Left lung (tissue), 4 donors: ENCODE measurements at regions not wholly inside any gene's neighbourhood (a gene's known extent, or its start where the extent isn't known, plus 50 kb on each side); places are given as distances from the start of the nearest gene placed in this dataset.

ENCODE experiments used
- ATAC-seq: fragments of 200-7000 bp; cut with Tn5 transposase; one replicate; pipeline ENCODE4 v1.9.1; 2020; ENCODE audit warnings: moderate library complexity
- DNase-seq, 4 donors: peaks; one replicate each; pipeline ENCODE4 v3.0.0-alpha.2; 2013 to 2020
- H3K27ac ChIP-seq, 2 donors: fragments of 200-600 bp; sonication (generic) in 1 of 2; one replicate each; pipeline versions ENCODE4 v1.5.0 to v1.8.0; 2020 to 2021
- H3K27me3 ChIP-seq, 2 donors: fragments of 200-600 bp; sonication (generic) in 1 of 2; one replicate each; pipeline versions ENCODE4 v1.5.0 to v1.8.0; 2020 to 2021
- H3K36me3 ChIP-seq, 2 donors: fragments of 200-600 bp; sonication (generic) in 1 of 2; one replicate each; pipeline versions ENCODE4 v1.5.0 to v1.8.0; 2020 to 2021
- H3K4me1 ChIP-seq, 2 donors: fragments of 200-600 bp; one replicate each; pipeline ENCODE4 v1.8.0; 2021
- H3K4me3 ChIP-seq, 2 donors: fragments of 200-600 bp; sonication (generic) in 1 of 2; one replicate each; pipeline versions ENCODE4 v1.5.0 to v1.8.0; 2020 to 2021; ENCODE audit warnings: mild to moderate bottlenecking in 1 of 2
- H3K9me3 ChIP-seq, 2 donors: fragments of 200-600 bp; sonication (generic) in 1 of 2; one replicate each; pipeline versions ENCODE4 v1.5.0 to v1.8.0; 2020 to 2021
- intact Hi-C, 2 donors: fragments of 100-400 bp; cut with DNase I; formaldehyde crosslinking; loops; one replicate each; pipeline versions ENCODE4 v1.11.2 to v1.14.2; 2022
- TF ChIP-seq, protein P1 (sequence below), 2 donors: fragments of 200-600 bp; sonication (generic) in 1 of 2; IDR thresholded peaks; one replicate each; pipeline versions ENCODE4 v1.5.0 to v1.8.0; 2021; ENCODE audit warnings: antibody characterized with exemption in 2 of 2
- donor health status: DM: no; HTN: yes; CAD: no.
- donor health status: DM: no; HTN: no; CAD: no.

DNA sequence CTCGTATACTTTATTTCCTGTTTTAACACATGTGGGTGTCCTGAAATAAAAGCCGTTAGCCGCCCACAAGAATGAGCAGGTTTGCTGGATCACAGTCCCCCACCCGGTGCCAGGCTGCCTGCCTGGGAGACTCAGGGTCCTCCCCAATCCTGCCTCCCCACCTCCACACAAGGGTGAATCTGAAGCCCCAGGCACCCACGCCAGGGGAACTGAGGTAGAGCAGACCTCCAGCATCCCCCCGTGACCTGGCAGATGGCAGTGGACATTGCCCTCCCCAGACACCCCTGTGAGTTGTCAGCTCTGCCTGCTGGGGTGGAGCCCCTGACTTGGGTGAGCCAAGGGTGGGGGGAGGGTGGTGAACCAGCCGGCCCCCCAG lies 114.8 kb downstream of the METRNL start:
- H3K9me3 ChIP-seq: no peaks in the 10 kb centered on the region
- H3K36me3 ChIP-seq: no peaks in the 10 kb centered on the region
- no peak overlapping the region for H3K27ac ChIP-seq
- intact Hi-C loops: no loop called here
- TF ChIP-seq, protein P1, sequence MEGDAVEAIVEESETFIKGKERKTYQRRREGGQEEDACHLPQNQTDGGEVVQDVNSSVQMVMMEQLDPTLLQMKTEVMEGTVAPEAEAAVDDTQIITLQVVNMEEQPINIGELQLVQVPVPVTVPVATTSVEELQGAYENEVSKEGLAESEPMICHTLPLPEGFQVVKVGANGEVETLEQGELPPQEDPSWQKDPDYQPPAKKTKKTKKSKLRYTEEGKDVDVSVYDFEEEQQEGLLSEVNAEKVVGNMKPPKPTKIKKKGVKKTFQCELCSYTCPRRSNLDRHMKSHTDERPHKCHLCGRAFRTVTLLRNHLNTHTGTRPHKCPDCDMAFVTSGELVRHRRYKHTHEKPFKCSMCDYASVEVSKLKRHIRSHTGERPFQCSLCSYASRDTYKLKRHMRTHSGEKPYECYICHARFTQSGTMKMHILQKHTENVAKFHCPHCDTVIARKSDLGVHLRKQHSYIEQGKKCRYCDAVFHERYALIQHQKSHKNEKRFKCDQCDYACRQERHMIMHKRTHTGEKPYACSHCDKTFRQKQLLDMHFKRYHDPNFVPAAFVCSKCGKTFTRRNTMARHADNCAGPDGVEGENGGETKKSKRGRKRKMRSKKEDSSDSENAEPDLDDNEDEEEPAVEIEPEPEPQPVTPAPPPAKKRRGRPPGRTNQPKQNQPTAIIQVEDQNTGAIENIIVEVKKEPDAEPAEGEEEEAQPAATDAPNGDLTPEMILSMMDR (IDR thresholded peaks at IDR 0.05): no peak
- peaks cover 8 to 60% of the 10 kb centered on the region in 2 donors for H3K4me1 ChIP-seq
- ATAC-seq (no peak), DNase-seq (peak in 2 of 4 donors; percentile 32 to 66)
- H3K27me3 ChIP-seq: no peaks in the 10 kb centered on the region
- no peak overlapping the region for H3K4me3 ChIP-seq

DNA sequence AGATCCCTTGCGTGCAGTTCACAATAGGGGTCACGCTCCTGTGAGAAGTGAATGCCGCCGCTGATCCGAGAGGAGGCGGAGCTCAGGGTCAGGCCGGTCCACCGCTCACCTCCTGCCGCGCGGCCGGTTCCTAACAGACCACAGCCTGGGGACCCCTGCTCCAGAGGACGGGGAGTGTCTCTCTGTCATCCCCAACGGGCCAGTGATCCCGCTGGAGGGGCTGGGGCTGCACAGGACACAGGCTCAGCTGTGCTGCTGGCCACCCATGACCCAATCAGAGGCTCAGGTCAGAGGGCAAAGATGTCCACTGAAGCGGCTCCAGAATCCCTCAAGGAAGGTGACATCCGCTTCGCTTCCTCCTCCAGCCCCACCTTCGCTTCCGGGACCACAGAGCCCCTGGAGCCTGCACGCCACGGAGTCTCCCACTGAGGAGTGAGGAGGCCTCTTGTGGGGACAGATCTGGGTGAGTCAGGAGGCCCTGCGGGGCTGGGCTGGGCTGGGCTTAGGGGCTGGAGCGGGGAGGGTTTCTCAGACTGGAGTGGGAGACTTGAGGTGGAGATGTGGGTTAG lies 115.4 kb downstream of the METRNL start:
- Histone ChIP-seq H3K4me1 (peaks cover 4 to 66% of the 10 kb centered on the region in 2 donors), H3K36me3 (no peaks in the 10 kb centered on the region), H3K27me3 (no peaks in the 10 kb centered on the region), H3K27ac (no peak overlapping the region), H3K4me3 (no peak overlapping the region), H3K9me3 (no peaks in the 10 kb centered on the region)
- ATAC-seq (no peak), DNase-seq (peak in 2 of 4 donors; percentile 34 to 72)
- TF ChIP-seq, protein P1 (IDR thresholded peaks at IDR 0.05): no peak
- intact Hi-C loops: no loop called here

DNA sequence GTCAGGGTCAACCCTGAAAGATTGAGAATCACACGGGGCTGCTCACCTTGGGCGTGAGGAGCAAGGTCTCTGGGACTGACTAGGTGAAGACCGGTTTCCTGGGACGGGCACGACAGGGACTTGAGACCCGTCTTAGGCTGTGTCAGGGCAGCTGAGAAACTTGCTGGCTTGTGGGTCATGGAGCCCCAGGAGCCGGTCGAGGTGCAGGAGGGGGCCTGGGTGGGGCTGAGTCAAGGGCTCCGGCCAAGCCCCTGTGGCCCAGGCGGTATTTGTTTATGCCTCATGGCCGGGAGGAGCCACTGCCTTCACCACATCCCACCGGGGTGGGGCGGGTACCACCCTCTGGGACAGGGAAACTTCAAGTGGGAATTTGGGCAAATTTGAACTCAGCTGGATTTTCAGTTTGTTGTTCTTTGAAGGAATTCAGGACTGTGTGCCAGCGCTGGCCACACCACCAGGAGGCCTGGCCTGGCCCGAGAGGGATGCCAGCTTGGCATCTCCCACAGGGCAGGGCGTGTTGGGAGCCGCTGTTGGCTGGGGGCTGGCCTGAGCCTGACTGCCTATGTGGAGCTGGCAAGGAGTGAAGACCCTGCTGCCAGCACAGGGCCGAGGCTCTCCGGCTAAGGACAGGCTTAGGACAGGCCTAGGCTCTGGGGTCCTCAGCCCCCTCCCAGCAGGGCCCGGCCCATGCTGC lies 116.1 kb downstream of the METRNL start:
- peak in 2 of 4 donors; percentile 32 to 80 for DNase-seq
- Histone ChIP-seq H3K4me3 (no peak overlapping the region), H3K4me1 (peaks cover 0 to 66% of the 10 kb centered on the region in 2 donors), H3K9me3 (no peaks in the 10 kb centered on the region), H3K36me3 (no peaks in the 10 kb centered on the region), H3K27me3 (no peaks in the 10 kb centered on the region), H3K27ac (no peak overlapping the region)
- TF ChIP-seq, protein P1 (IDR thresholded peaks at IDR 0.05): no peak
- no peak for ATAC-seq
- intact Hi-C loops: no loop called here

DNA sequence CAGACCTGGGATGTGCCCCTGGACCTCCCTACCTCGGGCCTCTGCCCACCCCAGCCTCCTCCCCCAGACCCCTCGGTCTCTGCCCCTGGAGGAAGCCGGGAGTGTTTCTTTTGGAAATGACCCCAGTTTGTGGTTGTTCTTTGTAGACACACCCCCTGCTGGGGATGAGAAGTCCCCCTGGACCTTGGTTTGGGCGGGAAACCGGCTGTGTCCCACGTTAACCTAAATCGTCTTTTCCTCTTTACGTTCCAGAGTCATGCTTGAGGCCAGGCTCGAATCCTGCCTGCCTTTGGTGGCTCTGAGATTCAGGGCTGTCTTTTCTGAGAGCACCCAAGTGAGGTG lies 116.6 kb downstream of the METRNL start:
- no peak overlapping the region for H3K27ac ChIP-seq
- no peaks in the 10 kb centered on the region for H3K36me3 ChIP-seq
- H3K4me3 ChIP-seq: no peak overlapping the region
- H3K9me3 ChIP-seq: no peaks in the 10 kb centered on the region
- DNase-seq (no peak), ATAC-seq (no peak)
- TF ChIP-seq, protein P1 (IDR thresholded peaks at IDR 0.05): no peak
- H3K4me1 ChIP-seq: peaks cover 0 to 67% of the 10 kb centered on the region in 2 donors
- no peaks in the 10 kb centered on the region for H3K27me3 ChIP-seq
- intact Hi-C loops: no loop called here

DNA sequence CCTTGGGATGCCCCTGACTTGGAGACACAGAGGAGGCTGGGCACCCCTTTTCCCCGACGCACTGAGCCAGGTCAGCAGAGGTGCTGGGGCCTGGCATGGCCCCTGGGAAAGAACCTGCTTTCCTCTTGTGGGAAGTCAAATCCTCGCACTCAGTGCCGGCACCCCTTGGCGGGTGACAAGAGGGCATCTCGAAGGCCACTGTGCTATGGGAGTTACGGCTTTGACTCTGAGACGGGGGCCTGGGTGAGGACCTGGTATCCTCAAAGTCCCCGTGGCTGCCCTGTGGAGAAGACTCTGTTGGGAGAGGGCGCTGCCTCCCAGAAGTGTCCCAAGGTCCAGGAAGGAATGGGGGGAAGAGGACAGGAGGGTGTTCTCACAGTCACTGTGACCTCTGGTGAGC lies 117.0 kb downstream of the METRNL start:
- H3K36me3 ChIP-seq: no peaks in the 10 kb centered on the region
- intact Hi-C loops: no loop called here
- no peak for ATAC-seq
- TF ChIP-seq, protein P1 (IDR thresholded peaks at IDR 0.05): no peak
- DNase-seq: peak in 2 of 4 donors; percentile 27 to 41
- no peak overlapping the region for H3K4me3 ChIP-seq
- H3K4me1 ChIP-seq: peaks cover 0 to 71% of the 10 kb centered on the region in 2 donors
- H3K27me3 ChIP-seq: no peaks in the 10 kb centered on the region
- H3K27ac ChIP-seq: no peak overlapping the region
- no peaks in the 10 kb centered on the region for H3K9me3 ChIP-seq
